ENCODE measurements at regions not wholly inside any gene's neighbourhood (a gene's known extent, or its start where the extent isn't known, plus 50 kb on each side); places are given as distances from the start of the nearest gene placed in this dataset.

DNA sequence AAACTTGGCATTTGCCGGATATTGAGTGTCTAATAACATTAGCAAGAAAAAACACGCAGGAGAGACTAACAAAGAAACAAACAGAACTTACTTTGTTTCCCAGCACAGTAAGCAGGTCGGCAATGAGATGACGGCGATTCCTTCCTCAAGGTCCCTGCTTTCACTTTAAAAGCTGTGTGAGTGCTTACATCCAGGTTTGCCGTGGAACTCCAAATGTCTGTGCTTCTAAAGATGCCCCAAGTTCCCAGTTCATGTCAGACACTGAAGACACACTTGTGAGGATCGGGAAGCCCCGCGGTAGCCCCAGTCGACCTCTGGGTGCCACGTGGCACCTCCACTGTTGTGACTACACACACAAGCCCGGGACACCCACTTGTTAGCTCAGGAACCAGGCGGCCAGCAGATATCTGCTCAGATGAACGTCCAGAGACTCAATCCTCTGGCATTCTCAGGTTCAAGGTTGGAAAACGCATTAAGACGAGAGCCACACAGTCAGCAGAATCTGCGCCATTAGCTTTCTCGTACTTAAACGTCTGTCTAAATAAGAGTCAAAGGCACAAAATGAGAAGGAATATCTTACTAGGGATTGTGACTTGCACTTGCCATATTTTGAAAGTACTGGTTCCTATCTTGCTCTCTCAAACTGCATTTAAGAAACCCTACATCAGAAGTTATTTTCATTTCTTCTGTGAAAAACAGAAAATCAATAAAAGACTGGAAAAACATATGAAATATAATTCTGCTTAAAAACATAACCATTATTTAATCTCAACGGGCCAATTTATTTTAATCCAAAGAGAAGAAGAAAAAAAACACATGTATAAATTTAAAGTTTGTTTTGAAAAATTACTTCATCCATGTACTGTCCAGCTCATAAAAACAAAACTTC is 207.6 kb upstream of the KLF14 start:
- peak overlapping the region; percentile 35 for H3K4me3 ChIP-seq (ENCODE audit: low read length)
- peaks cover 47% of the 10 kb centered on the region for H3K4me1 ChIP-seq (ENCODE audit: insufficient read depth, low read length)
- no peaks in the 10 kb centered on the region for H3K27me3 ChIP-seq (ENCODE audit: insufficient read depth, low read length)

GRCh38 chr7:130942211-130942964 is 208.4 kb upstream of the KLF14 start:
- H3K27me3 ChIP-seq (ENCODE audit: insufficient read depth, low read length), result no peaks in the 10 kb centered on the region
- H3K4me1 ChIP-seq (ENCODE audit: insufficient read depth, low read length), result peaks cover 42% of the 10 kb centered on the region
- H3K4me3 ChIP-seq (ENCODE audit: low read length), result no peak overlapping the region
- H3K9me3 ChIP-seq (ENCODE audit: low read depth, low read length), result no peaks in the 10 kb centered on the region

More for the DNA sequence above, 207.6 kb upstream of the KLF14 start:
- no peaks in the 10 kb centered on the region for H3K9me3 ChIP-seq (ENCODE audit: low read depth, low read length)

GRCh38 chr7:130943336-130943901 is 209.4 kb upstream of the KLF14 start:
- no peaks in the 10 kb centered on the region for H3K27me3 ChIP-seq (ENCODE audit: insufficient read depth, low read length)
- no peaks in the 10 kb centered on the region for H3K9me3 ChIP-seq (ENCODE audit: low read depth, low read length)
- peaks cover 37% of the 10 kb centered on the region for H3K4me1 ChIP-seq (ENCODE audit: insufficient read depth, low read length)
- H3K4me3 ChIP-seq (ENCODE audit: low read length), result peak overlapping the region; percentile 41

- no peaks in the 10 kb centered on the region for H3K9me3 ChIP-seq (ENCODE audit: low read depth, low read length)
- no peaks in the 10 kb centered on the region for H3K27me3 ChIP-seq (ENCODE audit: insufficient read depth, low read length)
- H3K4me3 ChIP-seq (ENCODE audit: low read length), result no peak overlapping the region
- H3K4me1 ChIP-seq (ENCODE audit: insufficient read depth, low read length), result peaks cover 37% of the 10 kb centered on the region
Observed at GRCh38 chr7:130943981-130944380, 210.0 kb upstream of the KLF14 start.

GRCh38 chr7:130944997-130945396 is 211.0 kb upstream of the KLF14 start:
- Histone ChIP-seq H3K27me3 (ENCODE audit: insufficient read depth, low read length) (no peaks in the 10 kb centered on the region), H3K9me3 (ENCODE audit: low read depth, low read length) (no peaks in the 10 kb centered on the region), H3K4me3 (ENCODE audit: low read length) (no peak overlapping the region), H3K4me1 (ENCODE audit: insufficient read depth, low read length) (peaks cover 36% of the 10 kb centered on the region)

DNA sequence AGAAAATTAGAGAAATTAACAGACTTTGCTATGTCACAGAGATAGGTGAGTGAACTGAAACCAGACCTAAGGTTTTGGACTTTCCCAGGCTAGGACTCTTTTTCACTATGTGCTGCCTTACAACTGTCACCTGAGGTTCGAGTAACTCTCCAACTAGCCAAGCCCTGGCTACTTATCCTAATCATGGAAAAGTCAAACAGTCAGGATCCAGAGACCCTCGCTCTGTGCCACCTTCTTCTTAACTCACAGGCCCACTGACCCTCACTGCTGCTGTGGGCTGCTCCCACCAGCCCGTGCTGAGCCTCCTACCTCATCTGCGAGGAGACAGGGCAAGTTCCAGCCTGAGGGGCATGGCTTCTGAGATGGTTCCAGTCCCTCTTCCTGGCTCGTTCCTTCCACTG is 211.4 kb upstream of the KLF14 start:
- no peak overlapping the region for H3K4me3 ChIP-seq (ENCODE audit: low read length)
- H3K27me3 ChIP-seq (ENCODE audit: insufficient read depth, low read length), result no peaks in the 10 kb centered on the region
- H3K4me1 ChIP-seq (ENCODE audit: insufficient read depth, low read length), result peaks cover 40% of the 10 kb centered on the region
- no peaks in the 10 kb centered on the region for H3K9me3 ChIP-seq (ENCODE audit: low read depth, low read length)

GRCh38 chr7:130946114-130946513 is 212.1 kb upstream of the KLF14 start:
- Histone ChIP-seq H3K27me3 (ENCODE audit: insufficient read depth, low read length) (no peaks in the 10 kb centered on the region), H3K9me3 (ENCODE audit: low read depth, low read length) (no peaks in the 10 kb centered on the region), H3K4me1 (ENCODE audit: insufficient read depth, low read length) (peaks cover 39% of the 10 kb centered on the region), H3K4me3 (ENCODE audit: low read length) (no peak overlapping the region)

GRCh38 chr7:130947792-130948580 is 214.0 kb upstream of the KLF14 start:
- no peaks in the 10 kb centered on the region for H3K9me3 ChIP-seq (ENCODE audit: low read depth, low read length)
- H3K4me3 ChIP-seq (ENCODE audit: low read length), result no peak overlapping the region
- H3K4me1 ChIP-seq (ENCODE audit: insufficient read depth, low read length), result peaks cover 34% of the 10 kb centered on the region
- no peaks in the 10 kb centered on the region for H3K27me3 ChIP-seq (ENCODE audit: insufficient read depth, low read length)

- peaks cover 31% of the 10 kb centered on the region for H3K4me1 ChIP-seq (ENCODE audit: insufficient read depth, low read length)
- H3K27me3 ChIP-seq (ENCODE audit: insufficient read depth, low read length), result no peaks in the 10 kb centered on the region
- no peaks in the 10 kb centered on the region for H3K9me3 ChIP-seq (ENCODE audit: low read depth, low read length)
- no peak overlapping the region for H3K4me3 ChIP-seq (ENCODE audit: low read length)
Observed at GRCh38 chr7:130948822-130949221, 214.8 kb upstream of the KLF14 start.

DNA sequence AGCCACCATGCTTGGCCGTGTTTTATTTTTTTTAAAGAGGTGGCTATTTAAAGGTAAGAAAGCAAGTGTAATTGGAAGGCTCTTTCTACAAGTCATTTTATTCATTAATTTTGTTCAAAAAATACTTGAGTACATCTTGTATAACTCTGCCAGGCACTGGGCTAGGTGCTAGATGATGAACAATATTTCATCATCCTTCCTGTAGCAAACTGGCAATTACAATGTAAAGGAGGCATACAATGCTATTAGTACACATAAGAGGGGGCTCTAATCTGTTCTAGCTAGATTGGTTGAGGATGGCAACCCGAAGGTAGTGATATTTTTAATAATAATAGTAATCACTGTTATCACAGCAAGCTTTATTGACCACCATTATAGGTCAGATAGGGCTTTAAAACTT is 215.5 kb upstream of the KLF14 start:
- Histone ChIP-seq H3K4me3 (ENCODE audit: low read length) (no peak overlapping the region), H3K9me3 (ENCODE audit: low read depth, low read length) (no peaks in the 10 kb centered on the region), H3K4me1 (ENCODE audit: insufficient read depth, low read length) (peaks cover 31% of the 10 kb centered on the region), H3K27me3 (ENCODE audit: insufficient read depth, low read length) (no peaks in the 10 kb centered on the region)

DNA sequence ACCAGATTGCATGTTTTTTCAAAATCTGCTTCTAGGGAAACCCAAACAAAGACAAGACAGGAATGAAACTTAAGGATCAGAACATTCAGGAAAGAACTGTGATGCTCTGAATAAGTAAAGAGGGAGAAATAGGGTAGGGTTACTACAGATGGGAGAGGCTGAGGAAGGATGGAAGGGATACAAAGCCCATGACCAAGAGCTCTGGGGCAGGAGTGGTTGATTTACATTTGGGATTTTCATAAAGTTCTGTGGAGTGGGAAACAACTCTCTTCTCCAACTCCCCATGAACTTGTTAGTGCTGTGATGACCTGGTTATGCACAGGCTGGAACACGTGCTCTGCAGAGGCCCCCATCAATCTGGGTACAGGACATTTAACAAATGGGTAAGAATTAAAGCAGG is 216.0 kb upstream of the KLF14 start:
- H3K9me3 ChIP-seq (ENCODE audit: low read depth, low read length), result no peaks in the 10 kb centered on the region
- H3K27me3 ChIP-seq (ENCODE audit: insufficient read depth, low read length), result no peaks in the 10 kb centered on the region
- H3K4me3 ChIP-seq (ENCODE audit: low read length), result no peak overlapping the region
- H3K4me1 ChIP-seq (ENCODE audit: insufficient read depth, low read length), result peaks cover 31% of the 10 kb centered on the region

DNA sequence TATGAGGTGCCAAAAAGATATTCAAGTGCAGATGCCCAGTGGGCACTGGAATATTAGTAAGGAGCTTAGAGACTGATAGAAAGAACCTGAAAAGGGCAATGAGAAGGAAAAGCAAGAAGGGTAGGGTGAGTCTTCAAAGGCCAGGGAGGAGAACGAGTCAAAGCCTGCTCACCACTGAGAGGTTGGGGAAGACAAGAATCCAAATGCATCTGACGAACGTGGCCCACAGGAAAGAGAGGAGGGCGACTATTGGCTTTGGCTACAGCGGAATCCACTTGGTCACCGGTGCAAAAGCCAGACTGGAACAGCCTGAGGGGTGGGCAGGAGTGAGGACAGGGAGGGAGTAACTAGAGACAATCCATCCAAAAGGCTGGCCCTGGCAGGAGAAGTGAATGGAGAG is 216.7 kb upstream of the KLF14 start:
- Histone ChIP-seq H3K4me1 (ENCODE audit: insufficient read depth, low read length) (peaks cover 33% of the 10 kb centered on the region), H3K4me3 (ENCODE audit: low read length) (no peak overlapping the region), H3K27me3 (ENCODE audit: insufficient read depth, low read length) (no peaks in the 10 kb centered on the region), H3K9me3 (ENCODE audit: low read depth, low read length) (no peaks in the 10 kb centered on the region)

GRCh38 chr7:130951303-130951975 is 217.4 kb upstream of the KLF14 start:
- no peaks in the 10 kb centered on the region for H3K9me3 ChIP-seq (ENCODE audit: low read depth, low read length)
- H3K27me3 ChIP-seq (ENCODE audit: insufficient read depth, low read length), result no peaks in the 10 kb centered on the region
- no peak overlapping the region for H3K4me3 ChIP-seq (ENCODE audit: low read length)
- peaks cover 36% of the 10 kb centered on the region for H3K4me1 ChIP-seq (ENCODE audit: insufficient read depth, low read length)

Measured in mononuclear cell (primary cell).